ENCODE measurements at regions not wholly inside any gene's neighbourhood (a gene's known extent, or its start where the extent isn't known, plus 50 kb on each side); places are given as distances from the start of the nearest gene placed in this dataset.

DNA sequence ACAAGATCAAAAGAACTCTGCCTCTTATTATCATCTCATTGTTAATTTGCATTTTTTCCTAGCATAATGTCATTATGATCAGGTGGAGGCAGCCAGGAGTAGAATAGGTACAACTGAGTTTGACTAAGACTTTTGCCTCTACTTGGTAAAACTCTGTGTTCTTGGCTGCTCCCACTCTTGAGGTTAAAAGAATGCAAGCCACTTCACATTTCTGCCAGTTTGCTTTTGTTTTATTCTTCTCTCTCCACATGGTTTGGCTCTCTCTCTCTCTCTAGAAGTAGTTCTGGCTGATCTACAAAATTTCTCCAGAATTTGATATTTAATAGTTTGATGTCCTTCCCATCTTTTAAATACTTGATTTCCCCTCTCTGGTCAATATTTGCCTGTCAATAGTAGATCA is 170.7 kb upstream of the E2F7 start:
- Histone ChIP-seq H3K9me2 (replicated peaks; ENCODE audit: insufficient read depth) (no peaks in the 10 kb centered on the region), H3K4me3 (no peak overlapping the region), H3K9me3 (ENCODE audit: low read depth) (no peaks in the 10 kb centered on the region), H3K79me2 (no peaks in the 10 kb centered on the region), H3K27ac (no peak overlapping the region), H4K20me1 (ENCODE audit: insufficient read depth, poor library complexity, severe bottlenecking) (no peaks in the 10 kb centered on the region), H3K36me3 (replicated peaks; ENCODE audit: insufficient read depth, low read depth) (no peaks in the 10 kb centered on the region), H3K4me1 (ENCODE audit: insufficient read depth) (no peaks in the 10 kb centered on the region), H2AFZ (no peak overlapping the region), H3K4me2 (no peak overlapping the region), H3K27me3 (no peaks in the 10 kb centered on the region)
- TF ChIP-seq EZH2phosphoT487 (IDR thresholded peaks at IDR 0.05; ENCODE audit: low read depth, severe bottlenecking, unreplicated experiment), result no peak
- TF ChIP-seq EZH2 (IDR thresholded peaks at IDR 0.05; ENCODE audit: borderline replicate concordance), result no peak
- TF ChIP-seq, protein P1, sequence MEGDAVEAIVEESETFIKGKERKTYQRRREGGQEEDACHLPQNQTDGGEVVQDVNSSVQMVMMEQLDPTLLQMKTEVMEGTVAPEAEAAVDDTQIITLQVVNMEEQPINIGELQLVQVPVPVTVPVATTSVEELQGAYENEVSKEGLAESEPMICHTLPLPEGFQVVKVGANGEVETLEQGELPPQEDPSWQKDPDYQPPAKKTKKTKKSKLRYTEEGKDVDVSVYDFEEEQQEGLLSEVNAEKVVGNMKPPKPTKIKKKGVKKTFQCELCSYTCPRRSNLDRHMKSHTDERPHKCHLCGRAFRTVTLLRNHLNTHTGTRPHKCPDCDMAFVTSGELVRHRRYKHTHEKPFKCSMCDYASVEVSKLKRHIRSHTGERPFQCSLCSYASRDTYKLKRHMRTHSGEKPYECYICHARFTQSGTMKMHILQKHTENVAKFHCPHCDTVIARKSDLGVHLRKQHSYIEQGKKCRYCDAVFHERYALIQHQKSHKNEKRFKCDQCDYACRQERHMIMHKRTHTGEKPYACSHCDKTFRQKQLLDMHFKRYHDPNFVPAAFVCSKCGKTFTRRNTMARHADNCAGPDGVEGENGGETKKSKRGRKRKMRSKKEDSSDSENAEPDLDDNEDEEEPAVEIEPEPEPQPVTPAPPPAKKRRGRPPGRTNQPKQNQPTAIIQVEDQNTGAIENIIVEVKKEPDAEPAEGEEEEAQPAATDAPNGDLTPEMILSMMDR (IDR thresholded peaks at IDR 0.05; ENCODE audit: poor library complexity), result no peak
- DNase-seq (ENCODE audit: low spot score), result no peak

DNA sequence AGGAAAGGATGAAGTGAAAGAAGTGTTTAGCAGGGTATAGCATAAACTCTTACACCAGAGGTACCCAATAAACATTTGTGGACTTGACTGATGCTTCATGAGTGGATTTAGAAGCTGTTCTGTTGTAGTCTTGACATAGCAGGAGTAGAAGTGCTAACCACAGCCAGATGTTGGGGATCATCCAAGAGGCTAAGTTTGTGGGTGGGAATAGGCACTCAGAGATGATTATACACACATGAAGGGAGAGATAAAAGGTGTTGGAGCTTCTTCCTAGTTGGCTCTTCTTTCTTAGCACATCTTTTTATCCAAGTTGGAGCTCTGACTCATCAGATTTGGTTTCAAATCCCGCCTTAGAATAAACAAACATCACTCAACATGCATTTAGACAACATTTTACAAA is 166.7 kb upstream of the E2F7 start:
- peak; percentile 51 for DNase-seq (ENCODE audit: low spot score)
- H3K27ac ChIP-seq, result peak overlapping the region; percentile 63
- H3K4me2 ChIP-seq, result no peak overlapping the region
- no peaks in the 10 kb centered on the region for H3K79me2 ChIP-seq
- no peak overlapping the region for H3K4me3 ChIP-seq
- no peak overlapping the region for H2AFZ ChIP-seq
- no peaks in the 10 kb centered on the region for H3K4me1 ChIP-seq (ENCODE audit: insufficient read depth)
- no peaks in the 10 kb centered on the region for H3K36me3 ChIP-seq (replicated peaks; ENCODE audit: insufficient read depth, low read depth)
- no peaks in the 10 kb centered on the region for H3K27me3 ChIP-seq
- H3K9me3 ChIP-seq (ENCODE audit: low read depth), result no peaks in the 10 kb centered on the region
- H3K9me2 ChIP-seq (replicated peaks; ENCODE audit: insufficient read depth), result no peaks in the 10 kb centered on the region
- no peaks in the 10 kb centered on the region for H4K20me1 ChIP-seq (ENCODE audit: insufficient read depth, poor library complexity, severe bottlenecking)
- TF ChIP-seq EZH2phosphoT487 (IDR thresholded peaks at IDR 0.05; ENCODE audit: low read depth, severe bottlenecking, unreplicated experiment), result peak; percentile 69
- TF ChIP-seq, protein P1 (IDR thresholded peaks at IDR 0.05; ENCODE audit: poor library complexity), result no peak
- 36% methylated on average over 1 of the region's 1 CpG for WGBS (ENCODE audit: low lambda C conversion rate, missing lambda C conversion rate)

DNA sequence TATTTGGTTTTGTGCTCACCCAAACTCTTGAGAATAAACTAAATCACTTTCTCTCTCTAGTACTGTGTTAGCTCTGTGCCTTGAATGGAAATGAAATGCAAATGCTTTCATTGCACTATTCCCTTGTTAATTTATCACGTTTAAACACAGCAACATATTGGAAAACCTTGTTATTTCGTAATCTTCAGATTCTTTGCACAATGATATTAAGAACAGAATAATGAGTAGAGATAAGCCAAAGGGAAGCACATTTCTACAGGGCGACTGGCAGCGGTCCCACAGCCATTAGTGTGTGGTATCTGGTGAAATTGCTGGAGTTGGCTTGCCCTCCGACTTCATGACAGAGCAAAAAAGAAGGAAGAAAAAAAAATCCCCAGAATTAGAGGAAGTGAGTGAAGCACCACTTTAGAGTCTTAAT is 166.1 kb upstream of the E2F7 start:
- DNase-seq (ENCODE audit: low spot score), result peak; percentile 10
- WGBS (ENCODE audit: low lambda C conversion rate, missing lambda C conversion rate), result 51% methylated on average over 5 of the region's 5 CpGs
- TF ChIP-seq EZH2phosphoT487 (IDR thresholded peaks at IDR 0.05; ENCODE audit: low read depth, severe bottlenecking, unreplicated experiment), result no peak
- TF ChIP-seq EZH2 (IDR thresholded peaks at IDR 0.05; ENCODE audit: borderline replicate concordance), result no peak
- no peaks in the 10 kb centered on the region for H3K4me1 ChIP-seq (ENCODE audit: insufficient read depth)
- H3K36me3 ChIP-seq (replicated peaks; ENCODE audit: insufficient read depth, low read depth), result no peaks in the 10 kb centered on the region
- no peak overlapping the region for H3K4me3 ChIP-seq
- H3K27me3 ChIP-seq, result no peaks in the 10 kb centered on the region
- no peaks in the 10 kb centered on the region for H3K9me2 ChIP-seq (replicated peaks; ENCODE audit: insufficient read depth)
- no peak overlapping the region for H2AFZ ChIP-seq
- no peaks in the 10 kb centered on the region for H3K79me2 ChIP-seq
- H3K27ac ChIP-seq, result peak overlapping the region; percentile 63
- H3K9me3 ChIP-seq (ENCODE audit: low read depth), result no peaks in the 10 kb centered on the region
- H4K20me1 ChIP-seq (ENCODE audit: insufficient read depth, poor library complexity, severe bottlenecking), result no peaks in the 10 kb centered on the region
- peak overlapping the region; percentile 14 for H3K4me2 ChIP-seq

DNA sequence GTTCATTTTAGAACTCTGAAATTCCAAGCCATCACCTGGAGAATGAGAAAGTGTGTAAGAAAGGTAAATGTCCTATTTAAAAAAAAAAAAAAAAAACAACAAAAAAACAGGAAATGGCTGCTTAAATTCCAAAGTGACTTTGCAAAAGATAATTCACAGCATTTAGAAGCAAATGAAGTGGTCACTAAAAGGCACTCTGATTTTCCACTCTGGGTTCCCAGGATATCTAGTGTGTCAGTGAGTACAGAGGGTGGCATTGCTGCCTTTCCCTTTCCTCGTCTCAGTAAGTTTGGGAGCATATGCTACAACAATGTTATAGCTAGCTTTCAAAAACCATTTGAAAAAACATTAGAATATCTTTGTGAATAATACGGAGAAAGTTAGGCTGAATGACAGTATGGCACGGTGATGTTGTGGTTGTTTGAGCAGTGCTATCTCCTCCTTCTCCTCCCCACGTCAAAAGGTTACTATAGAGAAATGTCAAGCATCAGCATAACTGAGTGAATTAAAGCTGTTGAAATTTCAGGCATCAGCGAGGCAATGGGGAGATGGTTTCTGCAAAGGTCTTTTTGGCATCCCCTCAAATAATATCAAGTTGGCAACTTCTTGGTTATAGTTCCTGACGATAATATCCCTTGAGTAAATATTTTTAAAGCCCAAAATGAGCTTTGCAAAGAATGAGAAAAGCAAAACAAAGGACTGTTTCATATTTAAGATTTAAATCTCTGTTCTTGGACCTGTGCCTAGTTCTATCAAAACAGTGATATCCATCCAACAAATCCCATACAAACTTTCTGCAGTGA is 164.5 kb upstream of the E2F7 start:
- Histone ChIP-seq H2AFZ (no peak overlapping the region), H3K9me2 (replicated peaks; ENCODE audit: insufficient read depth) (no peaks in the 10 kb centered on the region), H3K27ac (no peak overlapping the region), H4K20me1 (ENCODE audit: insufficient read depth, poor library complexity, severe bottlenecking) (no peaks in the 10 kb centered on the region), H3K27me3 (no peaks in the 10 kb centered on the region), H3K4me1 (ENCODE audit: insufficient read depth) (no peaks in the 10 kb centered on the region), H3K4me2 (no peak overlapping the region), H3K9me3 (ENCODE audit: low read depth) (no peaks in the 10 kb centered on the region), H3K4me3 (no peak overlapping the region), H3K36me3 (replicated peaks; ENCODE audit: insufficient read depth, low read depth) (no peaks in the 10 kb centered on the region), H3K79me2 (no peaks in the 10 kb centered on the region)
- TF ChIP-seq, protein P1 (IDR thresholded peaks at IDR 0.05; ENCODE audit: poor library complexity), result no peak
- TF ChIP-seq EZH2phosphoT487 (IDR thresholded peaks at IDR 0.05; ENCODE audit: low read depth, severe bottlenecking, unreplicated experiment) (no peak), EZH2 (IDR thresholded peaks at IDR 0.05; ENCODE audit: borderline replicate concordance) (no peak)
- DNase-seq (ENCODE audit: low spot score), result no peak
- WGBS (ENCODE audit: low lambda C conversion rate, missing lambda C conversion rate), result 64% methylated on average over 6 of the region's 6 CpGs
